Natural killer cell (primary cell): ENCODE measurements at regions not wholly inside any gene's neighbourhood (a gene's known extent, or its start where the extent isn't known, plus 50 kb on each side); places are given as distances from the start of the nearest gene placed in this dataset.
"Not testable (repeated sequence)": the region's sequence is repeated elsewhere in the genome, so short reads cannot be mapped to it uniquely, and the experiment has no call there.

Source experiments
- ATAC-seq, 3 donors: fragments of 150-1000 bp in 2 of 3; fragments of 200-7000 bp in 1 of 3; cut with Tn5 transposase; 1 replicate in 1 of 3; 2 replicates in 2 of 3; pipeline ENCODE4 v1.10.0; 2021; ENCODE audit warnings: mild to moderate bottlenecking in 2 of 3, moderate library complexity in 2 of 3
- DNase-seq, 2 donors: peaks; one replicate each; pipeline versions ENCODE4 v3.0.0 to v3.0.0-alpha.2; 2013 to 2021; ENCODE audit warnings: mixed read lengths in 1 of 2
- H3K27ac ChIP-seq: one replicate; pipeline ENCODE4 v1.5.1; 2013; ENCODE audit warnings: mild to moderate bottlenecking, low read length
- H3K27me3 ChIP-seq: one replicate; pipeline ENCODE4 v1.6.1; 2013; ENCODE audit warnings: low read length; ENCODE audit not compliant: control insufficient read depth, insufficient read depth
- H3K36me3 ChIP-seq: one replicate; pipeline ENCODE4 v1.6.1; 2013; ENCODE audit warnings: low read length; ENCODE audit not compliant: control insufficient read depth, insufficient read depth
- H3K4me1 ChIP-seq: one replicate; pipeline ENCODE4 v1.6.1; 2013; ENCODE audit warnings: low read length; ENCODE audit not compliant: control insufficient read depth, insufficient read depth
- H3K4me3 ChIP-seq: one replicate; pipeline ENCODE4 v1.5.1; 2013; ENCODE audit warnings: low read length
- H3K9me3 ChIP-seq: one replicate; pipeline ENCODE4 v1.6.1; 2013; ENCODE audit warnings: low read length; ENCODE audit not compliant: control insufficient read depth, insufficient read depth
- H3K27ac Mint-ChIP-seq, 2 donors: one replicate each; pipeline ENCODE4 v1.8.0; 2022; ENCODE audit warnings: mild to moderate bottlenecking in 2 of 2, mixed read lengths in 2 of 2, moderate library complexity in 1 of 2
- H3K27me3 Mint-ChIP-seq, 2 donors: one replicate each; pipeline ENCODE4 v1.8.0; 2022; ENCODE audit warnings: low read depth in 2 of 2, mixed read lengths in 2 of 2
- H3K36me3 Mint-ChIP-seq: one replicate; pipeline ENCODE4 v1.8.0; 2022; ENCODE audit warnings: mixed read lengths
- H3K4me1 Mint-ChIP-seq, 2 donors: one replicate each; pipeline ENCODE4 v1.8.0; 2022; ENCODE audit warnings: mixed read lengths in 2 of 2
- H3K4me3 Mint-ChIP-seq: one replicate; pipeline ENCODE4 v1.8.0; 2022; ENCODE audit warnings: mild to moderate bottlenecking, moderate library complexity, mixed read lengths
- H3K9me3 Mint-ChIP-seq, 2 donors: one replicate each; pipeline ENCODE4 v1.8.0; 2022; ENCODE audit warnings: mixed read lengths in 2 of 2
- WGBS: methylation state at CpG from one replicate; pipeline ENCODE4 v1.1.7; 2013; ENCODE audit warnings: missing lambda C conversion rate; ENCODE audit not compliant: insufficient coverage; 5-methylcytosine and 5-hydroxymethylcytosine counted together
- intact Hi-C: fragments of 100-400 bp; cut with micrococcal nuclease; formaldehyde crosslinking; loops from one replicate; pipeline ENCODE4 v1.14.2; 2022
- TF ChIP-seq, protein P1 (sequence below): fragments of 200-600 bp; IDR thresholded peaks from one replicate; pipeline ENCODE4 v1.8.0; 2022; ENCODE audit warnings: antibody characterized with exemption

DNA sequence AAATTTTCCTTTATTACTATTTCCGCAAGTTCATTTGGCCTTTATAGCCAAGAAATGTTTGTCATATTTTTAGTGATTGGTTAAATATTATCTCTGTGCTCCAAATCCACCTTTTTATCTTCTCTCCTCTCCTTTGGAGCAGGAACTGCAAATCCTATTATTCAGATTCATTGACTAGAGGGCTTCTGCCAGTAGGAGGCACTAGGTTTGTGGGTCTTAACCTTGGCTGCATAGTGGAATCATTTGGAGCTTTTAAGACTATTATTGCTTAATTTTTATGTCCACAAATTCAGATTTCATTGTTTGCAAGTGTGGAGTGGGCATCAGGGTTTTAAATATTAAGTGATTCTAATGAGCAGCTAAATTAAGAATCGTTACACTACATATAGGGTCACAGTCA lies 75.3 kb upstream of the SYT10 start:
- 100% methylated on average over 1 of the region's 2 CpGs for WGBS
- Histone ChIP-seq H3K4me1 (no peaks in the 10 kb centered on the region), H3K9me3 (no peaks in the 10 kb centered on the region), H3K27me3 (no peaks in the 10 kb centered on the region), H3K36me3 (no peaks in the 10 kb centered on the region), H3K4me3 (no peak overlapping the region), H3K27ac (no peak overlapping the region)
- H3K36me3 Mint-ChIP-seq: no peaks in the 10 kb centered on the region
- no peak overlapping the region for H3K4me3 Mint-ChIP-seq
- ATAC-seq: no peak
- no peaks in the 10 kb centered on the region for H3K27me3 Mint-ChIP-seq
- peaks cover 5 to 7% of the 10 kb centered on the region in 2 donors for H3K9me3 Mint-ChIP-seq
- H3K27ac Mint-ChIP-seq: no peak overlapping the region
- H3K4me1 Mint-ChIP-seq: no peaks in the 10 kb centered on the region
- DNase-seq: no peak
- intact Hi-C loops: no loop called here
- TF ChIP-seq, protein P1, sequence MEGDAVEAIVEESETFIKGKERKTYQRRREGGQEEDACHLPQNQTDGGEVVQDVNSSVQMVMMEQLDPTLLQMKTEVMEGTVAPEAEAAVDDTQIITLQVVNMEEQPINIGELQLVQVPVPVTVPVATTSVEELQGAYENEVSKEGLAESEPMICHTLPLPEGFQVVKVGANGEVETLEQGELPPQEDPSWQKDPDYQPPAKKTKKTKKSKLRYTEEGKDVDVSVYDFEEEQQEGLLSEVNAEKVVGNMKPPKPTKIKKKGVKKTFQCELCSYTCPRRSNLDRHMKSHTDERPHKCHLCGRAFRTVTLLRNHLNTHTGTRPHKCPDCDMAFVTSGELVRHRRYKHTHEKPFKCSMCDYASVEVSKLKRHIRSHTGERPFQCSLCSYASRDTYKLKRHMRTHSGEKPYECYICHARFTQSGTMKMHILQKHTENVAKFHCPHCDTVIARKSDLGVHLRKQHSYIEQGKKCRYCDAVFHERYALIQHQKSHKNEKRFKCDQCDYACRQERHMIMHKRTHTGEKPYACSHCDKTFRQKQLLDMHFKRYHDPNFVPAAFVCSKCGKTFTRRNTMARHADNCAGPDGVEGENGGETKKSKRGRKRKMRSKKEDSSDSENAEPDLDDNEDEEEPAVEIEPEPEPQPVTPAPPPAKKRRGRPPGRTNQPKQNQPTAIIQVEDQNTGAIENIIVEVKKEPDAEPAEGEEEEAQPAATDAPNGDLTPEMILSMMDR: no peak

DNA sequence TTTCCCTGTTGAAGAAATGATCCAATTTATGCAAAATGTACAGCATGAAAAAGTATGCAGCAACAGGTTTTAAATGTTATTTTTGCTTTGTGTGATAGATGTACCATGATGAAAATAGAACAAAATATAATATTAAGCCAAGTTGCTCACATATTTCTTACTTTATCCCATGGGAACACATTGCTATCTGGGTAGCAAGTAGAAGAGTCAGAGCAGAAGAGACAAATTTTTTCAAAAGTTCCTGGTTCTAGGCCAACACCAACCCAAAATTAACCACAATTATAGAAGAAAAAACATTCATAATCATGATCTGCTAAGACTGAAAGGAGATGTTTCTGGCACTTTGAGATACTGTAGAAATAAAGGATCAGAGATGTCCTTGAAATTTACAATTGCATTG lies 79.9 kb upstream of the SYT10 start:
- no peak overlapping the region for H3K4me3 Mint-ChIP-seq
- Histone ChIP-seq H3K27ac (no peak overlapping the region), H3K27me3 (no peaks in the 10 kb centered on the region), H3K9me3 (peaks cover 3% of the 10 kb centered on the region), H3K4me1 (no peaks in the 10 kb centered on the region), H3K4me3 (no peak overlapping the region), H3K36me3 (no peaks in the 10 kb centered on the region)
- no peak for ATAC-seq
- intact Hi-C loops: no loop called here
- peaks cover 11% of the 10 kb centered on the region in 2 donors for H3K9me3 Mint-ChIP-seq
- TF ChIP-seq, protein P1: no peak
- H3K27me3 Mint-ChIP-seq: no peaks in the 10 kb centered on the region
- H3K36me3 Mint-ChIP-seq: no peaks in the 10 kb centered on the region
- H3K4me1 Mint-ChIP-seq: no peaks in the 10 kb centered on the region
- no peak for DNase-seq
- H3K27ac Mint-ChIP-seq: no peak overlapping the region

DNA sequence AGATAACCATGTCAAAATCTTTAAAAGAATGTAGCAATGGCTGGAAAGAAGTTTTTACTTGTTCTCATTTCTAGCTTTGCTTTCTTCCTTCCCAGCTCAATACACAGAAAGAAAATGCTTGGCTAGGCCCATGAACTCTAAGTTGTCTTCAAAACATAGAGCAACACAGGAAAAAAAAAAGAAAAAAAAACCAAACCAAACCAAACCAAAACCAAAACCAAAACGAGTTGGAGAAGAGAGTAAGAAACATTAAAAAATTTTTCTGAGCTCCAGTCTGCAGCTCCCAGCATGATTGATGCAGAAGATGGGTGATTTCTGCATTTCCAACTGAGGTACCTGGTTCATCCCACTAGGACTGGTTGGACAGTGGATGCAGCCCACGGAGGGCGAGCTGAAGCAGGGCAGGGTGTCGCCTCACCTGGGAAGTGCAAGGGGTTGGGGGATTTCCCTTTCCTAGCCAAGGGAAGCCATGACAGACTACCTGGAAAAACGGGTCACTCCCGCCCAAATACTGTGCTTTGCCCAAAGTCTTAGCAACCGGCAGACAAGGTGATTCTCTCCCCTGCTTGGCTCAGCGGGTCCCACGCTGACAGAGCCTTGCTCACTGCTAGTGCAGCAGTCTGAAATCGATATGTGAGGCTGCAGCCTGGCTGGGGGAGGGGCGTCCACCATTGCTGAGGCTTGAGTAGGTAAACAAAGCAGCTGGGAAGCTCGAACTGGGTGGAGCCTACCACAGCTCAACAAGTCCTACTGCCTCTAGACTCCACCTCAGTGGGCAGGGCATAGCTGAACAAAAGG lies 81.1 kb upstream of the SYT10 start:
- not testable (repeated sequence) for ATAC-seq, H3K4me3 ChIP-seq
- WGBS: 76% methylated on average over 12 of the region's 12 CpGs

DNA sequence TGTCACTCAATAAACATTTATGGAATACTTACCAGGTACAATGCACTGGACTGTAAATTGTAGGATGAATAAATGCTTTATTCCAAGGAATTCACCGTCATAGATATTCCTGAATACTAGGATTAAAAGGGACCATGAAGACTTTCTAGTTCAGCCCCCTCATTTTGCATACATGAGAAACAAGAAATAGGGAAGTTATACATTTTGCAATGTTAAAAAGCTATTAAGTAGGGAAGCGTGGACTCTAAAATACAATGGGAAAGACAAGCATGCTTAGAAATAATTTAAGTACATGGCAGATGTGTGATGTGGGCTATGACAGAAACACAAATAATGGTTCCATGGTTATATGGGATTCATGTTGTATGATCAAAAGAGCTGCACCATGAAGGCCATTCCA lies 89.4 kb upstream of the SYT10 start:
- no peaks in the 10 kb centered on the region for H3K27me3 ChIP-seq
- H3K36me3 ChIP-seq: no peaks in the 10 kb centered on the region
- WGBS: 82% methylated on average over 1 of the region's 2 CpGs
- no peak overlapping the region for H3K4me3 ChIP-seq
- no peak for DNase-seq
- Mint-ChIP-seq H3K4me3 (no peak overlapping the region), H3K4me1 (no peaks in the 10 kb centered on the region), H3K27me3 (no peaks in the 10 kb centered on the region), H3K27ac (no peak overlapping the region), H3K9me3 (peaks cover 7 to 8% of the 10 kb centered on the region in 2 donors), H3K36me3 (no peaks in the 10 kb centered on the region)
- no peak for ATAC-seq
- TF ChIP-seq, protein P1: no peak
- intact Hi-C loops: no loop called here
- no peak overlapping the region for H3K27ac ChIP-seq
- H3K9me3 ChIP-seq: no peaks in the 10 kb centered on the region
- no peaks in the 10 kb centered on the region for H3K4me1 ChIP-seq

More for the DNA sequence above, 81.1 kb upstream of the SYT10 start:
- H3K4me3 Mint-ChIP-seq, H3K36me3 ChIP-seq, DNase-seq, H3K27ac Mint-ChIP-seq, H3K27me3 Mint-ChIP-seq, intact Hi-C loops, H3K9me3 ChIP-seq, H3K27ac ChIP-seq, H3K4me1 Mint-ChIP-seq, H3K4me1 ChIP-seq, H3K27me3 ChIP-seq, H3K36me3 Mint-ChIP-seq: not testable (repeated sequence)
- H3K9me3 Mint-ChIP-seq: peaks cover 11% of the 10 kb centered on the region in 2 donors
